Stimulated activated CD8-positive, alpha-beta memory T cell treated with anti-CD3 and anti-CD28 coated beads, Interleukin-7, amount 100 ng/mL, for 1 hour (primary cell): ENCODE measurements at regions not wholly inside any gene's neighbourhood (a gene's known extent, or its start where the extent isn't known, plus 50 kb on each side); places are given as distances from the start of the nearest gene placed in this dataset.
"Not testable (repeated sequence)": the region's sequence is repeated elsewhere in the genome, so short reads cannot be mapped to it uniquely, and the experiment has no call there.

Experiments used
- DNase-seq, 2 donors: peaks; one replicate each; pipeline ENCODE4 v3.0.0-alpha.2; 2020; ENCODE audit warnings: low read depth in 2 of 2

DNA sequence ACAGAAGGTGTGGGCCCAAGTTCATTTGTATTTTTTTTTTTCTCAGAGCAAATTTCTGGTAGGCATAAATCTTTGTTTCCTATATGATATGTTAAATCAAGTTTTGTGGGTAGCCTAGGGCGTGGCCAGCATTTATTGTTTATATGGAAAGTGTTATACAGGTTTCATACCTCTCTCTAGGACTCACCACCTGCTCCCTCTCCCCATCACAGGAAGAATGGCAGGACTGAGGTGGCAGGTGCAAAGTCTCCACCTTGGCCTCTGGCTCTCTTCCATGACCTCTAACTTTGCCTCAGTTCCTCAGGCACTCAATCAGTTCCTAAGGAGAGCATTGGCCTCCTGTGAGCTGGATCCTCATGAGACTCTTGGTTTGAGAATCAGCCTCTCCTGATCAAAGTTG, 172.3 kb upstream of the TSC22D1 start:
- DNase-seq: no peak

DNA sequence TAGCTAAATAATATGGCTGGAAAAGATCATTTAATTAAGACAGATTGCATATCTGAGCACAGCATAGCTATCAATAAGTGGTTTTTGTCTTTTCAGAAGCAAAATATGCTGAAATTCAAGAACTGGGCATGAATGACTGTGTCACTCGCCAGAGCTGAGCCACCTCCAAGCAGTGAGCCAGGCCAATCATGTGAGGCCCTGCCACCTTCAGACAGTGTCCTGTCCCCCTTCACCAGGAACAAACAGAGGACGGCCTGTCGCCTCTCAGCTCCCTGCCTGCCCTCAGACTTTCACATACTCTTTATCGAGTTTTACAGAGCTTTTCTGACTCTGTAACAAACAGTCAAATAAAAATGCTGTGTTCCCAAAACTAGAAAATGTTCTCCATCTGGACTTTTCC, 171.0 kb upstream of the TSC22D1 start:
- no peak for DNase-seq

GRCh38 chr13:44746690-44747089, 170.6 kb upstream of the TSC22D1 start:
- DNase-seq: no peak

GRCh38 chr13:44744880-44745633, 168.9 kb upstream of the TSC22D1 start:
- no peak for DNase-seq

- DNase-seq: no peak
These were observed 163.4 kb upstream of the TSC22D1 start for GRCh38 chr13:44739539-44739938.

GRCh38 chr13:44739120-44739519, 163.0 kb upstream of the TSC22D1 start:
- DNase-seq: no peak

DNA sequence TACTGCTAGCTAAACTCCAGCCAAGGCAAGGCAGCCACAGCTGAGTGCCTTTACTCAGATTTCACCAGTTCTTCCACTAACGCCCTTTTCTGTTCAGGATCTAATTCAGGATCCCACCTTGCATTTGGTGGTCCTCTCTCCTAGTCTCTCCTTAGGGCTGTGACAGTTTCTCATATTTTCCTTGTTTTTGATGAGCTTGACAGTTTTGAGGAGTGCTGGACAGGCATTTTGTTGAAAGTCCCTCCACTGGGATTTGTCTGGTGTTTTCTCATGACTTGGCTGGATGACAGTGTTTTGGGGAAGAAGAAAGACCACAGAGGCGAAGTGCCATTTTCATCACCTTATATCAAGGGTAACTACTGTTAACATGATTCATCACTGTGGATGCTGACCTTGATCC, 162.3 kb upstream of the TSC22D1 start:
- DNase-seq: no peak

DNA sequence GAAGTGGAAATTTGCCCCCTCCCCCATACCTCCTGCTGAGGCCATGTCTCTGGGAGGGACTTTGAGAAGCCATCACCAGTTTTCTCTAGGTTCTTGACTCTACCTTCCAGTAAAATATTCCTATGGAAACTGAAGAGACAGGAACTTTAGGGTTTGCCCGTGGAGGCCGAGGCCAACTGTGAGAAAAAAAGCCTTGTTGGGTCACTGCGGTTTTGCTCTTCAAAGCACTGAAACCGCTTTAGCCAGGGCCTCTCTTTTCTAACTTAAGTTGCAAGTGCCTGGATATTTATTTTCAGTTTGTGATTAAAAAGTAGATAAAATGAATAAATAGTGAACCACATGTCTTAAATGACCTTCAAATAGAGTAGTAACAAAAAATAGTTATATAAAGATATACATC, 159.7 kb upstream of the TSC22D1 start:
- DNase-seq: no peak

DNA sequence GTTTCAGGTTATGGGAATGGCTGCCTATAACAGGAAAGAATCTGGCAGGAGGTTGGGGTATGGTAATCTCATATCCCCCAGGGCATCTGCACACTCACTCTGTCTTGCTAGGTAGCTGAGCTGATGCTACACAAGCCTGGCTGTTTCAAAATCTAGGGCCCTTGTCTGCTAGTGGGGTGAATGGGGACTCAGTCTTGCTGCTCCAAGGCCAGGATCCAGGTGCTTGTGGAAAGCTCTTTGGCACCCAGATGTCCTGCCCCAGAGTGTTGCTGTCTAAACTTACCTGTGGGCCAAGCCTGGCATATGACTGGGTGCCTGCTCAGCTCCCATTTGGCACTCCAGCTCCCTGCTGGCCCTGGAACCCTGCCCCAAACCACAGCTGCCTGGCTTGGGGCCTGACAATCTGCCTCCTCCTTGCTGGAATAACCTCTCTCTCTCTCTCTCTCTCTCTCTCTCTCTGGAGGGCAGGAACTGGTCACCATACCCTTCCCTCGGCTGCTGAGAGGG, 158.1 kb upstream of the TSC22D1 start:
- DNase-seq: no peak

DNA sequence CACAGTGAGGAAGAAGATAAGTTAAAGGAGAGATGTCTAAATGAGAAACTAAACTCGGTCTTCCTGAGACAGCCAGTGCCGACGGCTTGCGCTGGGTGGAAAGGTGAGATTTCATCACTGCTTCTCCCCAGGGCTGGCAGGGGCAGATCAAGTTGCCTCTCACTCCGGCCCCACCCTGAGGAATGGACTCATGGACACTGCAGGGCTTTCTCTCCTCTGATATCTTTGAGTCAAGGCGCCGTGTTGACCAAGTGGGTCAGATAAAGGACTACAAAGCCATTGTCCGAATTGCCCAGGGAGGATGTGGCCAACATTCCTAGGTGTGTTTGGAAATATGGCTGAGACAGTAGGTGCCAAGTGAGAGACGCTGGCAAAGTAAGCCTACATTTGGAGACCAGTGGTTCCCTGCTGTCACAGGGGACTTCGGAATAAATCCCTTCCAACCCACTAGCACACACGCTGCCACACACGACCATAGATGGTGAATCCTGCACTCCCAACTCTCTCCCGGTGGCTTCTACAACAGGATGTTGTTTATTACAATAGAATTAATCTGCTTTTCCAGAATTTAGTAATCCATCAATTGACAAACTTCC, 156.5 kb upstream of the TSC22D1 start:
- no peak for DNase-seq

GRCh38 chr13:44730851-44731250, 154.7 kb upstream of the TSC22D1 start:
- no peak for DNase-seq

GRCh38 chr13:44730099-44730498, 154.0 kb upstream of the TSC22D1 start:
- no peak for DNase-seq

GRCh38 chr13:44727591-44727990, 151.5 kb upstream of the TSC22D1 start:
- DNase-seq: not testable (repeated sequence)

- no peak for DNase-seq
These were observed 150.6 kb upstream of the TSC22D1 start for GRCh38 chr13:44726778-44727177.

DNA sequence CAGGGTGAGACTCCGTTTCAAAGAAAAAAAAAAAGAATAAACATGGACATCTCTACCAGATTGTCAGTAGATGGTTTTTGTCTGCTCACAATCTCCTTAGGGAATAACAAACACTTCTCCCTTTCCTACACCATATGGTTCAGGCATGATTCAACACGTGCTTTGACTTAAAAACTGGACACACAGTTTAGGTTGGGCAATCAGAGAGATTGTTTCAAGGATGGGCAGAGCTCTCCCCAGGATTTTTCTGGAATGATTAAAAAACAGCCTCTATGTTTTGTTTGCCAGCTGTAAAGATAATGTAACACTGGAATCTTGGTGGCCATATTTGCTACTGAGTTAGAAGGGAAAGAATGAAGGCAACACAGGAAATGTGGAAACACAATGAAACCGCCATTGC, 150.1 kb upstream of the TSC22D1 start:
- no peak for DNase-seq

DNA sequence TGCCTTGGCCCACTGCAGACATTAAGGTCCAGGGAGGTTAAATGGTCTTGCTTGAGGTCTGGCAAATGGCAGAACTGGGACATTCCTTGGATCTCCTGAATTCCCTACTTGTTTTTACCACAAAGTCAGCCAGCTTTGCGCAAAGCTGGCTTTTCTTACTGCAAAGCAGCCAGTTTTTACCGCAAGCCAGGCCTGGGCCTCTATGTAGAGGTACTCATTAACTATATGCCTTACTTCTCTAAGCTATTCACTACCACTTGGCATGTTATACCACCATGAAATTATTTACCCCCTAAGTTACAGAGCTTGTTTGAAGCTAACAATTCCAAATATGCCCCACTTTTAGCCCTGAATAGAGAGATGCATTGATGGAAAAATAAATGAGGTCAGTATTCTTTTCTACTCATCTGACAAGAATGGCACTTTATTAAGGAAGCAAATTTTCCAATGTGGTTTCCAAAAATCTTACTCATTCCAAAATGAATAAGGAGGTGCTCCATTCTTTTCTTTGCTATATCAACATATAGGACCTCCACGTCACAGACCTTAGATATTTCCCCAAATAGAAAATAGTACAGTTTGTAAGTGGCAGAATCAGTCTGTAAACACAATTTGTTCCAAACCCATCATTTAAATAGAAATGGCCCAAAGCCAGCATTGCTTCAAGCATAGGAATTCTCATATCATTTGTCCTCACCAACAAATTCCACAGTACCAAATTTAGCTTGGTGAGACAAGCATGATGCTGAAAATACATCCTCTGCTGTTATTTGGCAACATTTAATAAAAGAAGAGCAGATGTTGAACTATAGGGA, 143.9 kb upstream of the TSC22D1 start:
- DNase-seq: no peak

DNA sequence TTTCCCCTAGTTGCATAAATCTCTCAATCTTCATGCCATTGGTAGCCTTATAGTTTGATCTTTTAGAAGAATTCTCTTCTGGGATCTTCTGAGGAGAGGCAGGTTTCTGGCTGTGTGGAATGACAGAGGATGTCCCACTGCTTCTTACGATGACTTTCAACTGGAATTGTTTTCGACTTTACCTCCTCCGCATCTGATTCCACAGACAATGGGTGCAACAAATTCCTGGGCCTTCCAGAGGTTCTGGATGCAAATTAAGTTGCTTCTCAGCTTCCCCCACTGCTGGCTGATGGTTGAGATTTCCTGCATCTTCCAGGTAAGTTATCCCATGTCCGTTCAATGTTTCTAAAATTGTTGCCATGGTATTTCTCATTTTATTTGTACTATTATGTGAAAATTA, 142.3 kb upstream of the TSC22D1 start:
- no peak for DNase-seq

DNA sequence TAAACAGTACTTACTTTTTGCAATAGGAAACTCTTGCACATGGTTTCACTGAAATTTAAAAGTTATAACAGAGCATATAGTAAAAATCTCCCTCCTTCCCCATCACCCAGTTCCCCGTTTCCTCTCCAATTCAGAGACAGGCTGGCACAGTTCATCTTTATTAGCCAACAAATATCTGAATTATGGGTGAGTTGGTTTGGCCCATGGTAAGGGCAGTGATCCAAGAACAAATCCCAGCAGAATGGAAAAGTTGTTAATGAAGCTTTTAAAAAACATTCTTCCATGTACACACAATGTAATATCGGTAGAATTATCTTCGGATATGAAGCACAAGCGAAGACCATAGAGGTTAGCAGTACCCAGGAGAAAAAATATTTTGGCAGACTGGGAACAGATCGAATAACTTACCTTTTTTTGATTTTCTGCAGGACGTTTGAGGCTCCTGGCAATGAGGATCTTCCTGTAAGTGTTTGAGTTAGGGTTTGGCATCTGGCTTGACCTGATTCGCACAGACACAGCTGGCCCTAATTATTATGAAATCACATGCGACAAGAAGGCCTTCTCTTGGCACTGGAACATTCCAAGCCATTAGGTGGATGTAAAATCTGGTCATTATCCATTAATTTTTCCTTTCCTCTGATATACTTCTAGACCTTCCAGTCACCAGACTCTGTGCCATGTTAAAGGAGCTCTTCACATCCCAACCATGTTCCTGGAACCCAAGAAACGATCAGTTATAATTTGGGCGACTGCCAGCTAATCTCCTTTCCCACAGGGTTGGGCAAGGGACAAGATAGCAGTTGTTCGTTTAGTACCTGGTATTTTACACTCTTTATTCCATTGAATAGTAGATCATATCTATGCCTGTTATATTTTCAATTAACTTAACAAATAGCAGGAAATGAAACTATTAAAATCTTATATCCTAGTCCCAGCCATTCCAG, 139.4 kb upstream of the TSC22D1 start:
- no peak for DNase-seq

DNA sequence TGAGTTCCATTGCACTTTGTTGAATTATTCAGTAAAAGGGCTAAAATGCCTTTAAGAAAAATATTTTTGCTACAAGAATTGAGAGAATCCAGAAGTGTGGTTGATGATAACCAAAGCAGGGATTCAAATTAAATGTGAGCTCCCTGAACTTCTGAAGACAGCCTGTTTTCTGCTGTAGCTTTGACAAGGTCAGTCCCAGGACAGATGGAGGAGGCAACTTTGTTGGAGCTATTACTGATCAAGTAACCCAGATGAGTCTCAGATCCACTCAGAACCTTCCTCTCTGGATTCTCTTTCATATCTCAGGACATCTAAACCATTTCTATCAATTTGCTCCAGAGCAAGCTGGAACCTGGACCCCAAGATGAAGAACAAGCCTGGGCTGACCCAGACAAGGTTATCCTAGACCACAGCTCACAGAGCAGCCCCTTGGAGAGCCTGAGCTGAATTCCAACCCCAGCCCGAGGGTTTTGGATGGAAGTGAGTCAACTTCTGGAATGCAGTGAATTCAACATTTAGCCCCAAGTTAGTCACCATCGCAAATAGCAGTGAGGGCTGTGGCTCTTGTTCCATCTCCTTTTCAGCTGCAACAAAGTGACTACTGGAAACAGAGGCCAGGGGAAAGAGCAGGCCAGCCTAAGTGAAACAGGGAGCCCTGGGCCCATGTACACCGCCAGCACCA, 137.8 kb upstream of the TSC22D1 start:
- no peak for DNase-seq

DNA sequence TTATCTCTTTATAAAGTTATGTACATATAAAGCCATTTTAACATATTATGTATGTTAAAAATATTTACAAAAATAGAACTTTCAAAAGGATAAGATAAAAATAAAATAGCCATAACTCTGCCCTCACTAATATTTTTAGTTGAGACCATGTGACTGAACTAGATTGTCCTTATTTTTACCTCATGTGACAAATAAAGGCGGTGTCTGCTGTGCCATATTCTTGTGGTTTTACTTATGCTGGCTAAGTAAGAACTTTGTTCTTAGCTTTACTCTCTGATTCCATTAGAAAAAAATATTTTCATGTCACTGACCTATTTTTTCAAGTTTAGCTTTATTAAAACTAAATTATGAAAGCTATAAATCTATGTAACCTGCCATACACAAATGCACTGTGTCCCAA, 135.6 kb upstream of the TSC22D1 start:
- no peak for DNase-seq

DNA sequence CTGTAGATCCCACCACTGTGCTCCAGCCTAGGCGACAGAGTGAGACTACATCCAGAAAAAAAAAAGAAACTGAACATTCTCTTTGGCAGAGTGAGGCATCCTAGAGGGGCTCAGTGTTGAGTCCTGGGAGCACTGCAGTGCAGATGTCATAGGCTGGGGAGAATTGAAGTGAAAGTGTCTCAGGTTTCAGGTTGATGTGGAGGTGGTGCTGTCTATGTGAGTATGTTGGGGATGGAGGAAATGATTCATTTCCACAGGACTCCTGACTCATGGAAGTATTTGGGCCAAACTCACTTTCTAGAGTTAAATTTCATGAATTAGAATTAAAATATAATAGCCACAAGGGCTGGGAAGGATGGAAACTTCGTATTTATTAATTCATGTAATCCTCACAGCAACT, 134.4 kb upstream of the TSC22D1 start:
- DNase-seq: no peak
